ENCODE measurements at regions not wholly inside any gene's neighbourhood (a gene's known extent, or its start where the extent isn't known, plus 50 kb on each side); places are given as distances from the start of the nearest gene placed in this dataset.

GRCh38 chr1:65691152-65691900 is 101.4 kb upstream of the PDE4B start:
- H4K20me1 ChIP-seq (ENCODE audit: insufficient read depth, low read length): no peaks in the 10 kb centered on the region
- DNase-seq: no peak

GRCh38 chr1:65691972-65692371 is 100.7 kb upstream of the PDE4B start:
- TF ChIP-seq CTCF (IDR thresholded peaks at IDR 0.05; ENCODE audit: low read length) (no peak), EZH2 (optimal IDR thresholded peaks at IDR 0.05; ENCODE audit: low read depth, low read length) (no peak), EZH2phosphoT487 (IDR thresholded peaks at IDR 0.05; ENCODE audit: low read length) (no peak)
- Histone ChIP-seq H3K27ac (ENCODE audit: low read length) (no peak overlapping the region), H3K4me3 (ENCODE audit: low read length) (no peak overlapping the region), H2AFZ (ENCODE audit: low read length) (no peak overlapping the region), H3K9me3 (replicated peaks; ENCODE audit: insufficient read depth, low read length) (no peaks in the 10 kb centered on the region), H3K79me2 (ENCODE audit: low read length) (no peaks in the 10 kb centered on the region), H3K27me3 (replicated peaks; ENCODE audit: insufficient read depth, low read length) (no peaks in the 10 kb centered on the region), H3K36me3 (replicated peaks; ENCODE audit: insufficient read depth, low read length) (no peaks in the 10 kb centered on the region), H3K4me1 (ENCODE audit: low read length) (peaks cover 29% of the 10 kb centered on the region), H4K20me1 (ENCODE audit: insufficient read depth, low read length) (no peaks in the 10 kb centered on the region), H3K9ac (ENCODE audit: low read length) (no peak overlapping the region), H3F3A (ENCODE audit: insufficient read depth, low read length) (no peaks in the 10 kb centered on the region), H3K4me2 (ENCODE audit: low read depth, low read length) (no peak overlapping the region), H3K9me2 (replicated peaks; ENCODE audit: insufficient read depth, low read length) (no peaks in the 10 kb centered on the region)
- no peak for DNase-seq

More at GRCh38 chr1:65691152-65691900, 101.4 kb upstream of the PDE4B start:
- no peaks in the 10 kb centered on the region for H3K79me2 ChIP-seq (ENCODE audit: low read length)
- H3K4me3 ChIP-seq (ENCODE audit: low read length): no peak overlapping the region
- no peaks in the 10 kb centered on the region for H3K9me3 ChIP-seq (replicated peaks; ENCODE audit: insufficient read depth, low read length)
- no peaks in the 10 kb centered on the region for H3F3A ChIP-seq (ENCODE audit: insufficient read depth, low read length)
- no peak overlapping the region for H3K4me2 ChIP-seq (ENCODE audit: low read depth, low read length)
- H3K36me3 ChIP-seq (replicated peaks; ENCODE audit: insufficient read depth, low read length): no peaks in the 10 kb centered on the region
- peaks cover 34% of the 10 kb centered on the region for H3K4me1 ChIP-seq (ENCODE audit: low read length)
- no peaks in the 10 kb centered on the region for H3K9me2 ChIP-seq (replicated peaks; ENCODE audit: insufficient read depth, low read length)
- H3K27me3 ChIP-seq (replicated peaks; ENCODE audit: insufficient read depth, low read length): no peaks in the 10 kb centered on the region
- no peak overlapping the region for H3K9ac ChIP-seq (ENCODE audit: low read length)
- no peak overlapping the region for H3K27ac ChIP-seq (ENCODE audit: low read length)
- TF ChIP-seq EZH2 (optimal IDR thresholded peaks at IDR 0.05; ENCODE audit: low read depth, low read length) (no peak), EZH2phosphoT487 (IDR thresholded peaks at IDR 0.05; ENCODE audit: low read length) (no peak), CTCF (IDR thresholded peaks at IDR 0.05; ENCODE audit: low read length) (no peak)
- 0 out of 2 replicates have a peak overlapping the region, but pooled peaks have one; percentile 8 for H2AFZ ChIP-seq (ENCODE audit: low read length)

- DNase-seq: no peak
Measured at GRCh38 chr1:65694126-65694525, 98.6 kb upstream of the PDE4B start.

More at GRCh38 chr1:65694126-65694525, 98.6 kb upstream of the PDE4B start:
- H3K4me3 ChIP-seq (ENCODE audit: low read length): no peak overlapping the region
- H3K9ac ChIP-seq (ENCODE audit: low read length): no peak overlapping the region
- H3K79me2 ChIP-seq (ENCODE audit: low read length): no peaks in the 10 kb centered on the region
- no peaks in the 10 kb centered on the region for H3K36me3 ChIP-seq (replicated peaks; ENCODE audit: insufficient read depth, low read length)
- H3K9me3 ChIP-seq (replicated peaks; ENCODE audit: insufficient read depth, low read length): no peaks in the 10 kb centered on the region
- no peaks in the 10 kb centered on the region for H4K20me1 ChIP-seq (ENCODE audit: insufficient read depth, low read length)
- H3K9me2 ChIP-seq (replicated peaks; ENCODE audit: insufficient read depth, low read length): no peaks in the 10 kb centered on the region
- H2AFZ ChIP-seq (ENCODE audit: low read length): no peak overlapping the region
- H3K4me1 ChIP-seq (ENCODE audit: low read length): peaks cover 20% of the 10 kb centered on the region
- no peaks in the 10 kb centered on the region for H3F3A ChIP-seq (ENCODE audit: insufficient read depth, low read length)
- H3K27me3 ChIP-seq (replicated peaks; ENCODE audit: insufficient read depth, low read length): no peaks in the 10 kb centered on the region
- H3K27ac ChIP-seq (ENCODE audit: low read length): no peak overlapping the region
- no peak for TF ChIP-seq CTCF (IDR thresholded peaks at IDR 0.05; ENCODE audit: low read length)
- no peak for TF ChIP-seq EZH2 (optimal IDR thresholded peaks at IDR 0.05; ENCODE audit: low read depth, low read length)
- TF ChIP-seq EZH2phosphoT487 (IDR thresholded peaks at IDR 0.05; ENCODE audit: low read length): no peak
- H3K4me2 ChIP-seq (ENCODE audit: low read depth, low read length): no peak overlapping the region

Measured in MM.1S (cell line).